Mesodermal cell (in vitro differentiated cells): ENCODE measurements at regions not wholly inside any gene's neighbourhood (a gene's known extent, or its start where the extent isn't known, plus 50 kb on each side); places are given as distances from the start of the nearest gene placed in this dataset.

ENCODE experiments used
- H3K27ac ChIP-seq: 2 replicates; pipeline ENCODE4 v1.7.0; 2013; ENCODE audit warnings: mild to moderate bottlenecking, low read depth, low read length, moderate library complexity; ENCODE audit not compliant: severe bottlenecking
- H3K36me3 ChIP-seq: 2 replicates; pipeline ENCODE4 v1.7.1; 2013; ENCODE audit warnings: mild to moderate bottlenecking, low read length, moderate library complexity; ENCODE audit not compliant: control insufficient read depth, insufficient read depth
- H3K4me1 ChIP-seq: one replicate; pipeline ENCODE4 v1.7.1; 2013; ENCODE audit warnings: mild to moderate bottlenecking, low read length; ENCODE audit not compliant: insufficient read depth, control insufficient read depth, poor library complexity, severe bottlenecking
- H3K4me3 ChIP-seq: 2 replicates; pipeline ENCODE4 v1.7.0; 2013; ENCODE audit warnings: low read length, control low read depth, mild to moderate bottlenecking; ENCODE audit not compliant: insufficient read depth, poor library complexity, severe bottlenecking; ENCODE audit errors: extremely low read depth
- H3K9me3 ChIP-seq: 2 replicates; pipeline ENCODE4 v1.7.1; 2013; ENCODE audit warnings: mild to moderate bottlenecking, low read length, moderate library complexity; ENCODE audit not compliant: control insufficient read depth
- WGBS, 2 experiments: methylation state at CpG; one replicate each; pipeline ENCODE4 v1.1.5; 2013; ENCODE audit warnings: missing lambda C conversion rate in 2 of 2; ENCODE audit not compliant: insufficient coverage in 2 of 2; 5-methylcytosine and 5-hydroxymethylcytosine counted together

GRCh38 chr5:17379100-17379951, 118.7 kb upstream of the TAF11L2 start:
- no peaks in the 10 kb centered on the region for H3K36me3 ChIP-seq
- H3K9me3 ChIP-seq, result no peaks in the 10 kb centered on the region
- H3K27ac ChIP-seq, result no peak overlapping the region
- no peak overlapping the region for H3K4me3 ChIP-seq
- WGBS, 2 experiments, result 82 to 95% methylated on average over 3 of the region's 7 CpGs
- H3K4me1 ChIP-seq, result peaks cover 3% of the 10 kb centered on the region

GRCh38 chr5:17381932-17382331, 116.1 kb upstream of the TAF11L2 start:
- H3K4me1 ChIP-seq, result no peaks in the 10 kb centered on the region
- no peaks in the 10 kb centered on the region for H3K36me3 ChIP-seq
- no peak overlapping the region for H3K4me3 ChIP-seq
- H3K9me3 ChIP-seq, result no peaks in the 10 kb centered on the region
- H3K27ac ChIP-seq, result no peak overlapping the region
- WGBS, 2 experiments, result 100% methylated on average over 1 of the region's 2 CpGs

GRCh38 chr5:17383526-17383925, 114.5 kb upstream of the TAF11L2 start:
- no peak overlapping the region for H3K27ac ChIP-seq
- no peak overlapping the region for H3K4me3 ChIP-seq
- no peaks in the 10 kb centered on the region for H3K4me1 ChIP-seq
- WGBS, 2 experiments, result 90 to 92% methylated on average over 3 of the region's 3 CpGs
- H3K9me3 ChIP-seq, result no peaks in the 10 kb centered on the region
- no peaks in the 10 kb centered on the region for H3K36me3 ChIP-seq

- no peaks in the 10 kb centered on the region for H3K36me3 ChIP-seq
- H3K4me1 ChIP-seq, result no peaks in the 10 kb centered on the region
- H3K27ac ChIP-seq, result no peak overlapping the region
- H3K9me3 ChIP-seq, result peaks cover 2% of the 10 kb centered on the region
- no peak overlapping the region for H3K4me3 ChIP-seq
These were observed 113.8 kb upstream of the TAF11L2 start for GRCh38 chr5:17384181-17384580.

GRCh38 chr5:17388717-17389116, 109.3 kb upstream of the TAF11L2 start:
- Histone ChIP-seq H3K36me3 (no peaks in the 10 kb centered on the region), H3K4me3 (no peak overlapping the region), H3K27ac (no peak overlapping the region), H3K9me3 (peaks cover 2% of the 10 kb centered on the region), H3K4me1 (no peaks in the 10 kb centered on the region)
- WGBS, 2 experiments, result no CpG with 5 or more reads among the region's 1 CpG

GRCh38 chr5:17394086-17394485, 103.9 kb upstream of the TAF11L2 start:
- peaks cover 10% of the 10 kb centered on the region for H3K4me1 ChIP-seq
- H3K36me3 ChIP-seq, result no peaks in the 10 kb centered on the region
- H3K27ac ChIP-seq, result no peak overlapping the region
- 80 to 85% methylated on average over 1 of the region's 1 CpG for WGBS, 2 experiments
- no peak overlapping the region for H3K4me3 ChIP-seq
- H3K9me3 ChIP-seq, result no peaks in the 10 kb centered on the region

- whole genome bisulfite sequencing, 2 experiments, result 77 to 90% methylated on average over 2 to 3 of the region's 5 CpGs
- Histone ChIP-seq H3K4me3 (no peak overlapping the region), H3K27ac (no peak overlapping the region), H3K36me3 (no peaks in the 10 kb centered on the region), H3K4me1 (peaks cover 10% of the 10 kb centered on the region), H3K9me3 (no peaks in the 10 kb centered on the region)
These were observed 102.7 kb upstream of the TAF11L2 start for GRCh38 chr5:17395106-17395880.

GRCh38 chr5:17396247-17396646, 101.8 kb upstream of the TAF11L2 start:
- no peaks in the 10 kb centered on the region for H3K36me3 ChIP-seq
- H3K9me3 ChIP-seq, result no peaks in the 10 kb centered on the region
- no peak overlapping the region for H3K4me3 ChIP-seq
- WGBS, 2 experiments, result 82 to 100% methylated on average over 1 to 2 of the region's 4 CpGs
- H3K4me1 ChIP-seq, result peaks cover 17% of the 10 kb centered on the region
- no peak overlapping the region for H3K27ac ChIP-seq

- Histone ChIP-seq H3K36me3 (no peaks in the 10 kb centered on the region), H3K27ac (no peak overlapping the region), H3K4me3 (no peak overlapping the region), H3K9me3 (no peaks in the 10 kb centered on the region), H3K4me1 (peaks cover 27% of the 10 kb centered on the region)
- 20 to 79% methylated on average over 1 to 2 of the region's 4 CpGs for WGBS, 2 experiments
These were observed 99.6 kb upstream of the TAF11L2 start for GRCh38 chr5:17398431-17398830.

GRCh38 chr5:17398866-17399835, 98.9 kb upstream of the TAF11L2 start:
- 91 to 100% methylated on average over 1 of the region's 7 CpGs for WGBS, 2 experiments
- Histone ChIP-seq H3K27ac (no peak overlapping the region), H3K36me3 (no peaks in the 10 kb centered on the region), H3K9me3 (no peaks in the 10 kb centered on the region), H3K4me1 (peaks cover 27% of the 10 kb centered on the region), H3K4me3 (no peak overlapping the region)
